Lower leg skin (tissue), 4 donors: ENCODE measurements at regions not wholly inside any gene's neighbourhood (a gene's known extent, or its start where the extent isn't known, plus 50 kb on each side); places are given as distances from the start of the nearest gene placed in this dataset.

ENCODE experiments used
- DNase-seq, 2 donors: peaks; one replicate each; pipeline ENCODE4 v3.0.0-alpha.2; 2019; ENCODE audit warnings: low spot score in 2 of 2
- H3K4me3 ChIP-seq: fragments of 200-600 bp; sonication (generic); 2 replicates; pipeline ENCODE4 v1.5.1; 2017; ENCODE audit warnings: mild to moderate bottlenecking, low read depth; ENCODE audit not compliant: poor library complexity, severe bottlenecking
- POLR2A ChIP-seq, 2 donors: fragments of 450-650 bp; IDR thresholded peaks; one replicate each; pipeline ENCODE4 v1.6.1; 2016 to 2017; ENCODE audit warnings: antibody characterized with exemption in 2 of 2, mild to moderate bottlenecking in 1 of 2, moderate library complexity in 1 of 2
- WGBS, 2 donors: methylation state at CpG; one replicate each; pipeline ENCODE4 v1.1.5; 2018; 5-methylcytosine and 5-hydroxymethylcytosine counted together
- intact Hi-C: fragments of 100-400 bp; cut with DNase I; formaldehyde crosslinking; loops from one replicate; pipeline ENCODE4 v1.15.0; 2023; ENCODE audit warnings: low total_unique reads
- microRNA-seq, 2 donors: library from miRNA; unstranded; fragments of <30 nt; microRNA quantifications; one replicate each; pipeline ENCODE4, GENCODE V29; 2016; ENCODE audit warnings: borderline replicate concordance in 2 of 2, borderline number of aligned reads in 1 of 2
- TF ChIP-seq, protein P1 (sequence below), 3 donors: fragments of 450-650 bp; IDR thresholded peaks; one replicate each; pipeline ENCODE4 v1.5.1; 2016; ENCODE audit warnings: antibody characterized with exemption in 3 of 3, mild to moderate bottlenecking in 3 of 3, moderate library complexity in 2 of 3

GRCh38 chr2:6792883-6793282, 72.8 kb downstream of the CMPK2 start:
- WGBS, 2 donors, result 88% methylated on average over 5 of the region's 5 CpGs
- DNase-seq, result no peak
- H3K4me3 ChIP-seq, result no peak overlapping the region
- intact Hi-C loops, result no loop called here
- TF ChIP-seq, protein P1, sequence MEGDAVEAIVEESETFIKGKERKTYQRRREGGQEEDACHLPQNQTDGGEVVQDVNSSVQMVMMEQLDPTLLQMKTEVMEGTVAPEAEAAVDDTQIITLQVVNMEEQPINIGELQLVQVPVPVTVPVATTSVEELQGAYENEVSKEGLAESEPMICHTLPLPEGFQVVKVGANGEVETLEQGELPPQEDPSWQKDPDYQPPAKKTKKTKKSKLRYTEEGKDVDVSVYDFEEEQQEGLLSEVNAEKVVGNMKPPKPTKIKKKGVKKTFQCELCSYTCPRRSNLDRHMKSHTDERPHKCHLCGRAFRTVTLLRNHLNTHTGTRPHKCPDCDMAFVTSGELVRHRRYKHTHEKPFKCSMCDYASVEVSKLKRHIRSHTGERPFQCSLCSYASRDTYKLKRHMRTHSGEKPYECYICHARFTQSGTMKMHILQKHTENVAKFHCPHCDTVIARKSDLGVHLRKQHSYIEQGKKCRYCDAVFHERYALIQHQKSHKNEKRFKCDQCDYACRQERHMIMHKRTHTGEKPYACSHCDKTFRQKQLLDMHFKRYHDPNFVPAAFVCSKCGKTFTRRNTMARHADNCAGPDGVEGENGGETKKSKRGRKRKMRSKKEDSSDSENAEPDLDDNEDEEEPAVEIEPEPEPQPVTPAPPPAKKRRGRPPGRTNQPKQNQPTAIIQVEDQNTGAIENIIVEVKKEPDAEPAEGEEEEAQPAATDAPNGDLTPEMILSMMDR (IDR thresholded peaks at IDR 0.05), result no peak
- TF ChIP-seq POLR2A (IDR thresholded peaks at IDR 0.05), result no peak

- TF ChIP-seq POLR2A (IDR thresholded peaks at IDR 0.05), result no peak
- TF ChIP-seq, protein P1 (IDR thresholded peaks at IDR 0.05), result no peak
- WGBS, 2 donors, result 85% methylated on average over 3 of the region's 3 CpGs
- intact Hi-C loops, result no loop called here
- no peak for DNase-seq
- no peak overlapping the region for H3K4me3 ChIP-seq
These were observed 72.3 kb downstream of the CMPK2 start for GRCh38 chr2:6793371-6793770.

- DNase-seq, result no peak
- 30 to 48% methylated on average over 6 of the region's 6 CpGs for WGBS, 2 donors
- intact Hi-C loops, result no loop called here
- H3K4me3 ChIP-seq, result no peak overlapping the region
- TF ChIP-seq, protein P1 (IDR thresholded peaks at IDR 0.05), result no peak
- no peak for TF ChIP-seq POLR2A (IDR thresholded peaks at IDR 0.05)
These were observed 71.8 kb downstream of the CMPK2 start for GRCh38 chr2:6793913-6794312.

GRCh38 chr2:6794448-6794847, 71.3 kb downstream of the CMPK2 start:
- 86 to 91% methylated on average over 8 of the region's 8 CpGs for WGBS, 2 donors
- no peak for DNase-seq
- intact Hi-C loops, result no loop called here
- TF ChIP-seq, protein P1 (IDR thresholded peaks at IDR 0.05), result no peak
- no peak for TF ChIP-seq POLR2A (IDR thresholded peaks at IDR 0.05)
- no peak overlapping the region for H3K4me3 ChIP-seq

Small RNA genes in the stretch of these regions (microRNA-seq; reads per million reads assigned to microRNA genes)
- gene MIR7158, result 0 reads per million in 2 donors
- gene MIR7515, result 0 reads per million in 2 donors
